ENCODE measurements at regions not wholly inside any gene's neighbourhood (a gene's known extent, or its start where the extent isn't known, plus 50 kb on each side); places are given as distances from the start of the nearest gene placed in this dataset.

GRCh38 chr6:120355822-120356221 is 978.5 kb downstream of the TBC1D32 start:
- no peaks in the 10 kb centered on the region for H3K9me3 ChIP-seq (ENCODE audit: control insufficient read depth, insufficient read depth, low read length)
- H3K36me3 ChIP-seq (ENCODE audit: control insufficient read depth, insufficient read depth, low read length) = no peaks in the 10 kb centered on the region
- WGBS (ENCODE audit: insufficient coverage) = no CpG with 5 or more reads among the region's 1 CpG
- DNase-seq (ENCODE audit: low read depth in 4 of 6, low spot score in 6 of 6) = no peak
- H3K27ac ChIP-seq (ENCODE audit: low read depth, low read length) = no peak overlapping the region
- no peaks in the 10 kb centered on the region for H3K27me3 ChIP-seq (ENCODE audit: control insufficient read depth, insufficient read depth, low read length)
- H3K4me3 ChIP-seq (ENCODE audit: low read depth, low read length) = no peak overlapping the region
- no peaks in the 10 kb centered on the region for H3K4me1 ChIP-seq (ENCODE audit: control insufficient read depth, insufficient read depth, low read length)

- DNase-seq (ENCODE audit: low read depth in 4 of 6, low spot score in 6 of 6) = no peak
- H3K27ac ChIP-seq (ENCODE audit: low read depth, low read length) = no peak overlapping the region
- H3K27me3 ChIP-seq (ENCODE audit: control insufficient read depth, insufficient read depth, low read length) = no peaks in the 10 kb centered on the region
- H3K4me1 ChIP-seq (ENCODE audit: control insufficient read depth, insufficient read depth, low read length) = no peaks in the 10 kb centered on the region
- no peak overlapping the region for H3K4me3 ChIP-seq (ENCODE audit: low read depth, low read length)
- WGBS (ENCODE audit: insufficient coverage) = no CpG with 5 or more reads among the region's 1 CpG
- H3K36me3 ChIP-seq (ENCODE audit: control insufficient read depth, insufficient read depth, low read length) = no peaks in the 10 kb centered on the region
- no peaks in the 10 kb centered on the region for H3K9me3 ChIP-seq (ENCODE audit: control insufficient read depth, insufficient read depth, low read length)
Measured at GRCh38 chr6:120354452-120355098, 979.7 kb downstream of the TBC1D32 start.

GRCh38 chr6:120352491-120352890 is 981.8 kb downstream of the TBC1D32 start:
- no peaks in the 10 kb centered on the region for H3K27me3 ChIP-seq (ENCODE audit: control insufficient read depth, insufficient read depth, low read length)
- H3K27ac ChIP-seq (ENCODE audit: low read depth, low read length) = no peak overlapping the region
- H3K4me3 ChIP-seq (ENCODE audit: low read depth, low read length) = no peak overlapping the region
- no peaks in the 10 kb centered on the region for H3K9me3 ChIP-seq (ENCODE audit: control insufficient read depth, insufficient read depth, low read length)
- no peaks in the 10 kb centered on the region for H3K36me3 ChIP-seq (ENCODE audit: control insufficient read depth, insufficient read depth, low read length)
- no peak for DNase-seq (ENCODE audit: low read depth in 4 of 6, low spot score in 6 of 6)
- H3K4me1 ChIP-seq (ENCODE audit: control insufficient read depth, insufficient read depth, low read length) = no peaks in the 10 kb centered on the region

- WGBS (ENCODE audit: insufficient coverage) = 74% methylated on average over 2 of the region's 2 CpGs
- Histone ChIP-seq H3K9me3 (ENCODE audit: control insufficient read depth, insufficient read depth, low read length) (no peaks in the 10 kb centered on the region), H3K27me3 (ENCODE audit: control insufficient read depth, insufficient read depth, low read length) (no peaks in the 10 kb centered on the region)
Measured at GRCh38 chr6:120348926-120349325, 985.4 kb downstream of the TBC1D32 start.

GRCh38 chr6:120328521-120328920 is 979.0 kb upstream of the MAN1A1 start:
- Histone ChIP-seq H3K4me3 (ENCODE audit: low read depth, low read length) (no peak overlapping the region), H3K9me3 (ENCODE audit: control insufficient read depth, insufficient read depth, low read length) (no peaks in the 10 kb centered on the region), H3K27me3 (ENCODE audit: control insufficient read depth, insufficient read depth, low read length) (no peaks in the 10 kb centered on the region), H3K36me3 (ENCODE audit: control insufficient read depth, insufficient read depth, low read length) (no peaks in the 10 kb centered on the region), H3K27ac (ENCODE audit: low read depth, low read length) (no peak overlapping the region), H3K4me1 (ENCODE audit: control insufficient read depth, insufficient read depth, low read length) (no peaks in the 10 kb centered on the region)
- no CpG with 5 or more reads among the region's 1 CpG for WGBS (ENCODE audit: insufficient coverage)
- no peak for DNase-seq (ENCODE audit: low read depth in 4 of 6, low spot score in 6 of 6)

More at GRCh38 chr6:120348926-120349325, 985.4 kb downstream of the TBC1D32 start:
- Histone ChIP-seq H3K36me3 (ENCODE audit: control insufficient read depth, insufficient read depth, low read length) (no peaks in the 10 kb centered on the region), H3K27ac (ENCODE audit: low read depth, low read length) (no peak overlapping the region), H3K4me3 (ENCODE audit: low read depth, low read length) (no peak overlapping the region), H3K4me1 (ENCODE audit: control insufficient read depth, insufficient read depth, low read length) (no peaks in the 10 kb centered on the region)
- DNase-seq (ENCODE audit: low read depth in 4 of 6, low spot score in 6 of 6) = no peak

- no peak overlapping the region for H3K27ac ChIP-seq (ENCODE audit: low read depth, low read length)
- H3K27me3 ChIP-seq (ENCODE audit: control insufficient read depth, insufficient read depth, low read length) = no peaks in the 10 kb centered on the region
- DNase-seq (ENCODE audit: low read depth in 4 of 6, low spot score in 6 of 6) = no peak
- no peaks in the 10 kb centered on the region for H3K9me3 ChIP-seq (ENCODE audit: control insufficient read depth, insufficient read depth, low read length)
- H3K4me1 ChIP-seq (ENCODE audit: control insufficient read depth, insufficient read depth, low read length) = no peaks in the 10 kb centered on the region
- no peaks in the 10 kb centered on the region for H3K36me3 ChIP-seq (ENCODE audit: control insufficient read depth, insufficient read depth, low read length)
- WGBS (ENCODE audit: insufficient coverage) = no CpG with 5 or more reads among the region's 2 CpGs
- no peak overlapping the region for H3K4me3 ChIP-seq (ENCODE audit: low read depth, low read length)
Measured at GRCh38 chr6:120320481-120321162, 971.1 kb upstream of the MAN1A1 start.

- Histone ChIP-seq H3K27ac (ENCODE audit: low read depth, low read length) (no peak overlapping the region), H3K36me3 (ENCODE audit: control insufficient read depth, insufficient read depth, low read length) (no peaks in the 10 kb centered on the region), H3K9me3 (ENCODE audit: control insufficient read depth, insufficient read depth, low read length) (no peaks in the 10 kb centered on the region), H3K27me3 (ENCODE audit: control insufficient read depth, insufficient read depth, low read length) (no peaks in the 10 kb centered on the region), H3K4me1 (ENCODE audit: control insufficient read depth, insufficient read depth, low read length) (no peaks in the 10 kb centered on the region), H3K4me3 (ENCODE audit: low read depth, low read length) (no peak overlapping the region)
- no peak for DNase-seq (ENCODE audit: low read depth in 4 of 6, low spot score in 6 of 6)
- no CpG with 5 or more reads among the region's 1 CpG for WGBS (ENCODE audit: insufficient coverage)
Measured at GRCh38 chr6:120304223-120304622, 954.7 kb upstream of the MAN1A1 start.

GRCh38 chr6:120303527-120303926 is 954.0 kb upstream of the MAN1A1 start:
- WGBS (ENCODE audit: insufficient coverage) = no CpG with 5 or more reads among the region's 2 CpGs

GRCh38 chr6:120302041-120302440 is 952.5 kb upstream of the MAN1A1 start:
- Histone ChIP-seq H3K4me3 (ENCODE audit: low read depth, low read length) (no peak overlapping the region), H3K4me1 (ENCODE audit: control insufficient read depth, insufficient read depth, low read length) (no peaks in the 10 kb centered on the region), H3K27me3 (ENCODE audit: control insufficient read depth, insufficient read depth, low read length) (no peaks in the 10 kb centered on the region), H3K27ac (ENCODE audit: low read depth, low read length) (no peak overlapping the region), H3K9me3 (ENCODE audit: control insufficient read depth, insufficient read depth, low read length) (no peaks in the 10 kb centered on the region), H3K36me3 (ENCODE audit: control insufficient read depth, insufficient read depth, low read length) (no peaks in the 10 kb centered on the region)
- no CpG with 5 or more reads among the region's 2 CpGs for WGBS (ENCODE audit: insufficient coverage)
- no peak for DNase-seq (ENCODE audit: low read depth in 4 of 6, low spot score in 6 of 6)

More at GRCh38 chr6:120303527-120303926, 954.0 kb upstream of the MAN1A1 start:
- Histone ChIP-seq H3K27me3 (ENCODE audit: control insufficient read depth, insufficient read depth, low read length) (no peaks in the 10 kb centered on the region), H3K27ac (ENCODE audit: low read depth, low read length) (no peak overlapping the region), H3K4me1 (ENCODE audit: control insufficient read depth, insufficient read depth, low read length) (no peaks in the 10 kb centered on the region), H3K9me3 (ENCODE audit: control insufficient read depth, insufficient read depth, low read length) (no peaks in the 10 kb centered on the region), H3K36me3 (ENCODE audit: control insufficient read depth, insufficient read depth, low read length) (no peaks in the 10 kb centered on the region), H3K4me3 (ENCODE audit: low read depth, low read length) (no peak overlapping the region)
- no peak for DNase-seq (ENCODE audit: low read depth in 4 of 6, low spot score in 6 of 6)

- H3K27ac ChIP-seq (ENCODE audit: low read depth, low read length) = no peak overlapping the region
- H3K4me1 ChIP-seq (ENCODE audit: control insufficient read depth, insufficient read depth, low read length) = no peaks in the 10 kb centered on the region
- no peaks in the 10 kb centered on the region for H3K27me3 ChIP-seq (ENCODE audit: control insufficient read depth, insufficient read depth, low read length)
- no CpG with 5 or more reads among the region's 1 CpG for WGBS (ENCODE audit: insufficient coverage)
- H3K9me3 ChIP-seq (ENCODE audit: control insufficient read depth, insufficient read depth, low read length) = no peaks in the 10 kb centered on the region
- H3K36me3 ChIP-seq (ENCODE audit: control insufficient read depth, insufficient read depth, low read length) = no peaks in the 10 kb centered on the region
- no peak for DNase-seq (ENCODE audit: low read depth in 4 of 6, low spot score in 6 of 6)
- H3K4me3 ChIP-seq (ENCODE audit: low read depth, low read length) = no peak overlapping the region
Measured at GRCh38 chr6:120290964-120291363, 941.4 kb upstream of the MAN1A1 start.
